ENCODE measurements at regions not wholly inside any gene's neighbourhood (a gene's known extent, or its start where the extent isn't known, plus 50 kb on each side); places are given as distances from the start of the nearest gene placed in this dataset.
"Not testable (repeated sequence)": the region's sequence is repeated elsewhere in the genome, so short reads cannot be mapped to it uniquely, and the experiment has no call there.

DNA sequence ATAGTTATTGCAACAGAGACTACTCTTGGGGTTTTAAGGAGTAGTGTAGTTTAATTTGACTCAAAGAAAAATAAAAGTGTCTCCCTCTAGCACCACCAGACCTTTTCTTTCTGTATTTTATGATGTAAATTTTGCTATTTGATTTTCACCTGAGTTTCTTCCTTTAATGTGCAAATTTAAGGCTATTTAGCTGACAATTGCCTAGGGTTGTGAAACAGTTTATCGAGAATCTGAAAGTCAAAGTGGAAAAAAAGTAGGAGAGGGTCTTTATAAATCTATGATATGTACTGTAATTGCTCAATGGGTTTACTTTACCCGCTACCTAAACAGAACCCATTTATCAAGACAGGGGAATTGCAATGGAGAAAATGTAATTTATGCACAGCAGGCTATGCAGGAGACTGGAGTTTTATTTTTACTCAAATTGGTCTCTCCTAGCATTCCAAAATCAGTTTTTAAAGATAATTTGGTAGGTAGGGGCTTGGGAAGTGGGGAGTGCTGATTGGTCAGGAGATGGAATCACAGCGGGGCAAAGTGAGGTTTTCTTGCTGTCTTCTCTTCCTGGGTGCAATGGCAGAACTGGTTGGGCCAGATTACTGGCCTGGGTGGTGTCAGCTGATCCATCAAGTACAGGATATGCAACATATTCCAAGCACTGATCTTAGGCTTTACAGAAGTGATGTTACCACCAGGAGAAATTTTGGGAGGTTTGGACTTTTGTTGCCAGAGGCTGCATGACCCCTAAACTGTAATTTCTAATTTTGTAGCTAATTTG lies 228.6 kb upstream of the TACR3 start:
- H3K4me3 ChIP-seq: no peak overlapping the region
- TF ChIP-seq, protein P1, sequence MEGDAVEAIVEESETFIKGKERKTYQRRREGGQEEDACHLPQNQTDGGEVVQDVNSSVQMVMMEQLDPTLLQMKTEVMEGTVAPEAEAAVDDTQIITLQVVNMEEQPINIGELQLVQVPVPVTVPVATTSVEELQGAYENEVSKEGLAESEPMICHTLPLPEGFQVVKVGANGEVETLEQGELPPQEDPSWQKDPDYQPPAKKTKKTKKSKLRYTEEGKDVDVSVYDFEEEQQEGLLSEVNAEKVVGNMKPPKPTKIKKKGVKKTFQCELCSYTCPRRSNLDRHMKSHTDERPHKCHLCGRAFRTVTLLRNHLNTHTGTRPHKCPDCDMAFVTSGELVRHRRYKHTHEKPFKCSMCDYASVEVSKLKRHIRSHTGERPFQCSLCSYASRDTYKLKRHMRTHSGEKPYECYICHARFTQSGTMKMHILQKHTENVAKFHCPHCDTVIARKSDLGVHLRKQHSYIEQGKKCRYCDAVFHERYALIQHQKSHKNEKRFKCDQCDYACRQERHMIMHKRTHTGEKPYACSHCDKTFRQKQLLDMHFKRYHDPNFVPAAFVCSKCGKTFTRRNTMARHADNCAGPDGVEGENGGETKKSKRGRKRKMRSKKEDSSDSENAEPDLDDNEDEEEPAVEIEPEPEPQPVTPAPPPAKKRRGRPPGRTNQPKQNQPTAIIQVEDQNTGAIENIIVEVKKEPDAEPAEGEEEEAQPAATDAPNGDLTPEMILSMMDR (IDR thresholded peaks at IDR 0.05): no peak
- no peak for TF ChIP-seq POLR2A (IDR thresholded peaks at IDR 0.05)
- no peaks in the 10 kb centered on the region for H3K9me3 ChIP-seq
- no peak overlapping the region for H3K27ac ChIP-seq
- no peaks in the 10 kb centered on the region for H3K27me3 ChIP-seq
- H3K36me3 ChIP-seq: no peaks in the 10 kb centered on the region
- no peak for DNase-seq
- no peaks in the 10 kb centered on the region for H3K4me1 ChIP-seq

DNA sequence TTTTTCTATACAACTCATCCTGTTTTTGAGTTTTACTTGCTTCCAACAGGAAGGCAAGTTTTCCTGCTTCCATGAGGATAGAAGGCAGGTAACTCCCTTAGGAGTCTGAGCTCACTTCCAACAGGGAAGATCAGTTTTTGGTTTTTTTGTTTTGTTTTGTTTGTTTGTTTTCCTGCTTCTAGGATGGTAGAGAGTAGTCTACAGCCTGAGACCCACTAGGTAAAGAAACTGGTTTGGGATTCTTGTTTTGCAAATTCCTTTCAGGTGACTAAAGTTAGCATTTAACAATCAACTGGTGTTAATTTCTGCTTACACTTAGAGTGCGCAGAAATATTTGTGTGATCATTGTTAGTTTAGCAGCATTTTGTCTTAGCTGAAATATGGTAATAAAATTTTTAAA lies 227.8 kb upstream of the TACR3 start:
- no peaks in the 10 kb centered on the region for H3K27me3 ChIP-seq
- DNase-seq: no peak
- no peak overlapping the region for H3K4me3 ChIP-seq
- TF ChIP-seq, protein P1 (IDR thresholded peaks at IDR 0.05): no peak
- no peak for TF ChIP-seq POLR2A (IDR thresholded peaks at IDR 0.05)
- H3K36me3 ChIP-seq: no peaks in the 10 kb centered on the region
- H3K9me3 ChIP-seq: no peaks in the 10 kb centered on the region
- H3K27ac ChIP-seq: no peak overlapping the region
- H3K4me1 ChIP-seq: no peaks in the 10 kb centered on the region

DNA sequence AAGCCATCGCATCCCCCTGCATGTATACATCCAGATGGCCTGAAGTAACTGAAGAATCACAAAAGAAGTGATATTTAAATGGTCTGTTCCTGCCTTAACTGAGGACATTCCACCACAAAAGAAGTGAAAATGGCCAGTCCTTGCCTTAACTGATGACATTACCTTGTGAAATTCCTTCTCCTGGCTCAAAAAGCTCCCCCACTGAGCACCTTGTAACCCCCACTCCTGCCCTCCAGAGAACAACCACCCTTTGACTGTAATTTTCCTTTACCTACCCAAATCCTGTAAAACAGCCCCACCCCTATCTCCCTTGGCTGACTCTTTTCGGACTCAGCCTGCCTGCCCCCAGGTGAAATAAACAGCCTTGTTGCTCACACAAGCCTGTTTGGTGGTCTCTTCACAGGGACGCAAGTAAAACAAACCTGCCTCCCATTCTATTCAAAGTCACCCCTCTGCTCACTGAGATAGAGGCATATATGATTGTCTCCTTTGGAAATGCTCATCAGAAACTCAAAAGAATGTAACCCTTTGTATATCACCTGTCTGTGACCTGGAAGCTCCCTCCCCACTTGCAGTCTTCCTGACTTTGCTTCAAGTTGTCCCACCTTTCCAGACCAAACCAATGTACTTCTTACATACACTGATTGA lies 227.0 kb upstream of the TACR3 start:
- not testable (repeated sequence) for H3K9me3 ChIP-seq, H3K27me3 ChIP-seq, H3K36me3 ChIP-seq, DNase-seq, H3K4me3 ChIP-seq, H3K4me1 ChIP-seq, H3K27ac ChIP-seq

DNA sequence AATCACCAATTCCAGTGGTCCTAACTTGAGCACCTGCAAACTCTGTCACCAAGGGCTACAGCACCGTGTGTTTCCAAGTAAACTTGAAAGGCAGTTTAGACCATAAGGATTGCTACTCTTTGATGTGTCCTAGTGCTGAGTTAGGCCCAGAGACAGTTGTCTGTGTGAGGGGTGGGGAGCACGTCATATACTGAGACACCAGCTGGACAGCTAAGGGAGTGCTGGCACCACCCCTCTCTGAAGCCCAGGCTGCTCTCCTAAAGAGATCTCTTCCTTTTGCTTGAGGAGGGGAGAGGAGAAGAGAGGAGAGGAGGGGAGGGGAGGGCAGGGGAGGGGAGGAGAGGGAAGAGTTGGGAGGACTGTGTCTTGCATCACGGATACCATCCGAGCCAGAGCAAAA lies 218.7 kb upstream of the TACR3 start:
- DNase-seq: no peak
- H3K4me3 ChIP-seq: no peak overlapping the region
- H3K4me1 ChIP-seq: no peaks in the 10 kb centered on the region
- H3K27ac ChIP-seq: no peak overlapping the region
- no peaks in the 10 kb centered on the region for H3K9me3 ChIP-seq
- no peaks in the 10 kb centered on the region for H3K36me3 ChIP-seq
- no peak for TF ChIP-seq POLR2A (IDR thresholded peaks at IDR 0.05)
- no peaks in the 10 kb centered on the region for H3K27me3 ChIP-seq

DNA sequence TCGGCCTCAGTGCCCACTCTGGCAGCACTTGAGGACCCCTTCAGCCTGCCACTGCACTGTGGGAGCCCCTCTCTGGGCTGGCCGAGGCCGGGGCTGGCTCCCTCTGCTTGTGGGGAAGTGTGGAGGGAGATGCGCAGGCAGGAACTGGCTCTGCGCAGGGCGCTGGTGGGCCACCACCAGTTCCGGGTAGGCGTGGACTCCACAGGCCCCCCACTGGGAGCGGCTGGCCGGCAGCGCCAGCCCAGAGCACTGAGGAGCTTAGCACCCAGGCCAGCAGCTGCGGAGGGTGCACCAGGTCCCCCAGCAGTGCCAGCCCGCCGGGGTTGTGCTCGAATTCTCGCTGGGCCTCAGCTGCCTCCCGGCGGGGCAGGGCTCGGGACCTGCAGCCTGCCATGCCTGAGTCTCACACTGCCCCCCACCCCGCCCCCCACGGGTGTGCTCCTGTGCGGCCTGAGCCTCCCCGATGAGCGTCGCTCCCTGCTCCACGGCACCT lies 216.9 kb upstream of the TACR3 start:
- Histone ChIP-seq H3K36me3 (no peaks in the 10 kb centered on the region), H3K27ac (no peak overlapping the region), H3K4me3 (no peak overlapping the region), H3K27me3 (no peaks in the 10 kb centered on the region), H3K9me3 (no peaks in the 10 kb centered on the region), H3K4me1 (no peaks in the 10 kb centered on the region)
- no peak for TF ChIP-seq POLR2A (IDR thresholded peaks at IDR 0.05)
- no peak for DNase-seq

DNA sequence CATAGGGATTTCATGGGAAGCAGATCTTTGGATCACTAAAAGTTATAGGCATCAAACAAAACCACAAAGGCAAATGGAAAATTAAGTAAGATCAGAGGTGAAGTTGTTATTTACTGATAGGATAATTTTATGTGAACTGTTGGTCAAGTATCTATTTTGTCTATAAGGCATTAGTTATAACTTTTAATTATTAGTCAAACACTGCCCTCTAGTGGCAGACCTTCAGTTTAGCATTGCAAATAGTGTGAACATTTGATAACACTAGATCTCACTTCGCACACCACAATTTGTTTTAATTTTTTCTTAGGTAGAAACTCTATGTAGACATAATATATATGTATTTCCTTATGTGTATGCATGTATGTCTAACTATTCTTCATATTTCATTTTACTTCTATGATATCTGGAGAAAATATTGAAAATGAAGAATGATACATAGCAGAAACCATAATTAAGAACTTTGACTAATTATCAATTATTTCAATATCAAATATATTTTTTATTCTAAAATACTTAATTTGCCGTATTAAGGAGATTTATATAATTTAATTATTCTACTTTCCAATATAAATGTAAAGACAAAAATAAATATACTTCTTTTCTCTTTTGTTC lies 214.5 kb upstream of the TACR3 start:
- Histone ChIP-seq H3K27me3 (no peaks in the 10 kb centered on the region), H3K4me1 (no peaks in the 10 kb centered on the region), H3K9me3 (no peaks in the 10 kb centered on the region), H3K4me3 (no peak overlapping the region), H3K27ac (no peak overlapping the region), H3K36me3 (no peaks in the 10 kb centered on the region)
- no peak for DNase-seq
- TF ChIP-seq POLR2A (IDR thresholded peaks at IDR 0.05): no peak
- TF ChIP-seq, protein P1 (IDR thresholded peaks at IDR 0.05): peak in 5 of 6 experiments; percentile 52 to 65 (median 54)

DNA sequence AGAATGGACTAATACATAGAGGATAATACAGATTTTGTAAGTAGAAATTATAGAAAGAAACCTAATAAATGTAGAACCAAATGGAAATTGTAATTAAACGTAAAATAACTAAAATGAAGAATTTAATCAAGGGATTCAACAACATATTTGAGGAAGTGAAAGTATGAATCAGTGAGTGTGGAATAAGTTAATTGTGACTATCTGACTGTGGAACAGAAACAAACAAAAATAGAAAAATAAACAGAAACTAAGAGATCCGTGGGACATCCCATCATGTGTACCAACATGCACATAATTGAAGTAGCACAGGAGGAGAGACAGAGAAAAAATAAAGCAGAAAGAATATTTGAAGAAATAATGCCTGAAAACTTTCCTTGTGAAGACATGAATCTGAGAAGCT lies 208.6 kb upstream of the TACR3 start:
- Histone ChIP-seq H3K4me3 (no peak overlapping the region), H3K27me3 (no peaks in the 10 kb centered on the region), H3K36me3 (no peaks in the 10 kb centered on the region), H3K27ac (no peak overlapping the region), H3K9me3 (no peaks in the 10 kb centered on the region), H3K4me1 (no peaks in the 10 kb centered on the region)
- TF ChIP-seq POLR2A (IDR thresholded peaks at IDR 0.05): no peak
- TF ChIP-seq, protein P1 (IDR thresholded peaks at IDR 0.05): no peak
- no peak for DNase-seq

All from Peyer's patch (tissue), 4 donors.